Astrocyte of the cerebellum (primary cell): ENCODE measurements at regions not wholly inside any gene's neighbourhood (a gene's known extent, or its start where the extent isn't known, plus 50 kb on each side); places are given as distances from the start of the nearest gene placed in this dataset.

Source experiments
- DNase-seq: peaks from one replicate; pipeline ENCODE4 v3.0.0-alpha.2; 2011; ENCODE audit warnings: low read depth
- H3K4me3 ChIP-seq: 2 replicates; pipeline ENCODE4 v1.5.1; 2011; ENCODE audit warnings: mild to moderate bottlenecking, low read depth, low read length, moderate library complexity
- in situ Hi-C: cut with HindIII; loops from 2 replicates; pipeline ENCODE4 v1.10.0; 2017; ENCODE audit warnings: low sequenced_read_pairs
- TF ChIP-seq, protein P1 (sequence below): IDR thresholded peaks from 2 replicates; pipeline ENCODE4 v1.5.1; 2012; ENCODE audit warnings: low read length, low read depth, moderate library complexity, mild to moderate bottlenecking; ENCODE audit errors: missing control alignments

DNA sequence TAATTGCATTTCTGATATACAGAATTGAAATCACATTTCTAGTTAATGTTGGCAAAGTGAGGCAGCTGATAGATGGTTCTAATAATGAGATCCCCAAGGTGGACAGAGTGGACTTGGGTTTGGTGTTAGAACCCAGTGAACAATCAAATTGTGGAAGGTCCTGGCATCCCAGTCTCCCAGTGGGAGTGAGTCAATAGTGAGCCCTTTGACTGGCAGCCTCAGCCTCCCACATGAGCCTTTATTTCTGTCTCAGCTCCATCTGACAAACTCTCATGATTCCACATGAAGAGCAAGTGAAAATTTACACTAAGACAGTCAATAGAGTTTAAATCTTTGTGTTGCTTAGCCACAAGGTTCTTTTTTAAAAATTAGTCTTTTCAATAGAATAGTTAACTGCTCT, 56.7 kb upstream of the MYO3A start:
- no peak overlapping the region for H3K4me3 ChIP-seq
- no peak for DNase-seq
- TF ChIP-seq, protein P1, sequence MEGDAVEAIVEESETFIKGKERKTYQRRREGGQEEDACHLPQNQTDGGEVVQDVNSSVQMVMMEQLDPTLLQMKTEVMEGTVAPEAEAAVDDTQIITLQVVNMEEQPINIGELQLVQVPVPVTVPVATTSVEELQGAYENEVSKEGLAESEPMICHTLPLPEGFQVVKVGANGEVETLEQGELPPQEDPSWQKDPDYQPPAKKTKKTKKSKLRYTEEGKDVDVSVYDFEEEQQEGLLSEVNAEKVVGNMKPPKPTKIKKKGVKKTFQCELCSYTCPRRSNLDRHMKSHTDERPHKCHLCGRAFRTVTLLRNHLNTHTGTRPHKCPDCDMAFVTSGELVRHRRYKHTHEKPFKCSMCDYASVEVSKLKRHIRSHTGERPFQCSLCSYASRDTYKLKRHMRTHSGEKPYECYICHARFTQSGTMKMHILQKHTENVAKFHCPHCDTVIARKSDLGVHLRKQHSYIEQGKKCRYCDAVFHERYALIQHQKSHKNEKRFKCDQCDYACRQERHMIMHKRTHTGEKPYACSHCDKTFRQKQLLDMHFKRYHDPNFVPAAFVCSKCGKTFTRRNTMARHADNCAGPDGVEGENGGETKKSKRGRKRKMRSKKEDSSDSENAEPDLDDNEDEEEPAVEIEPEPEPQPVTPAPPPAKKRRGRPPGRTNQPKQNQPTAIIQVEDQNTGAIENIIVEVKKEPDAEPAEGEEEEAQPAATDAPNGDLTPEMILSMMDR = no peak
- in situ Hi-C loops = no loop called here
